ENCODE measurements at regions not wholly inside any gene's neighbourhood (a gene's known extent, or its start where the extent isn't known, plus 50 kb on each side); places are given as distances from the start of the nearest gene placed in this dataset.

DNA sequence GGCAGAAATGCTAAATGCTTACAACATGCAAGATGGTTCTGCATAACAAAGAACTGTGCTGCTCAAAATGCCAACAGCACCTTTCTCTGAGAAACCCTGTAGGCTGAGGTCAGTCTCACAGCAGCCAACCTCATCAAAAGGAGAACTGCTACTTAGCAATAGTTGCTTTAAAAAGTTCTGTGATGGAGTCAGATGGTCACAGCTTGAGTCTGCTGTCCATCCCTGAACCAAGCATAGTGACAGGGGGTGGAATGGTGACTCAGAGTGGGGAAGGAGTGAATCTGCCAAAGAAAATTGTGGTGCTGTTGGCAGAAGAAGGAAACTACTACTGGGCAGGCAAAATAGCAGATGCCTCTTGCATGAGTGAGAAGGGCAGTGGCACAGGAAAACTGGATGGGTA, 106.0 kb upstream of the FAM78B start:
- no peak for TF ChIP-seq SUZ12 (IDR thresholded peaks at IDR 0.05)
- TF ChIP-seq SP1 (IDR thresholded peaks at IDR 0.05), result no peak
- TF ChIP-seq FOXK2 (IDR thresholded peaks at IDR 0.05), result no peak
- no peak for TF ChIP-seq ELF4 (IDR thresholded peaks at IDR 0.05)
